NCI-H128 (cell line): ENCODE measurements at regions not wholly inside any gene's neighbourhood (a gene's known extent, or its start where the extent isn't known, plus 50 kb on each side); places are given as distances from the start of the nearest gene placed in this dataset.

Experiments used
- DNase-seq: peaks from one replicate; lab custom pipeline; 2025; ENCODE audit not compliant: unreplicated experiment; lab: John Stamatoyannopoulos, UW

GRCh38 chr12:92034858-92035401 lies 110.7 kb downstream of the BTG1 start:
- peak; percentile 90 for DNase-seq

- no peak for DNase-seq
These were observed 111.6 kb downstream of the BTG1 start for GRCh38 chr12:92034083-92034482.

- DNase-seq = no peak
These were observed 112.7 kb downstream of the BTG1 start for GRCh38 chr12:92032965-92033364.

GRCh38 chr12:92032101-92032500 lies 113.5 kb downstream of the BTG1 start:
- no peak for DNase-seq

GRCh38 chr12:92030618-92031017 lies 115.0 kb downstream of the BTG1 start:
- no peak for DNase-seq

GRCh38 chr12:92029902-92030586 lies 115.6 kb downstream of the BTG1 start:
- DNase-seq = no peak

- no peak for DNase-seq
These were observed 116.5 kb downstream of the BTG1 start for GRCh38 chr12:92029136-92029535.

- DNase-seq = no peak
These were observed 117.3 kb downstream of the BTG1 start for GRCh38 chr12:92028441-92028709.

GRCh38 chr12:92027701-92028440 lies 117.8 kb downstream of the BTG1 start:
- no peak for DNase-seq

GRCh38 chr12:92027243-92027642 lies 118.4 kb downstream of the BTG1 start:
- DNase-seq = no peak

GRCh38 chr12:92025462-92026207 lies 120.0 kb downstream of the BTG1 start:
- DNase-seq = no peak

- DNase-seq = no peak
These were observed 123.6 kb downstream of the BTG1 start for GRCh38 chr12:92022093-92022492.

GRCh38 chr12:92021666-92022035 lies 124.0 kb downstream of the BTG1 start:
- DNase-seq = no peak

- no peak for DNase-seq
These were observed 124.5 kb downstream of the BTG1 start for GRCh38 chr12:92020983-92021665.

- no peak for DNase-seq
These were observed 126.0 kb downstream of the BTG1 start for GRCh38 chr12:92019491-92020277.

GRCh38 chr12:92012691-92013090 lies 133.0 kb downstream of the BTG1 start:
- DNase-seq = no peak

- DNase-seq = no peak
These were observed 134.6 kb downstream of the BTG1 start for GRCh38 chr12:92010853-92011701.

GRCh38 chr12:92010368-92010767 lies 135.3 kb downstream of the BTG1 start:
- DNase-seq = no peak

- no peak for DNase-seq
These were observed 137.3 kb downstream of the BTG1 start for GRCh38 chr12:92008345-92008744.

- DNase-seq = no peak
These were observed 137.9 kb downstream of the BTG1 start for GRCh38 chr12:92007787-92008186.
